ENCODE measurements at regions not wholly inside any gene's neighbourhood (a gene's known extent, or its start where the extent isn't known, plus 50 kb on each side); places are given as distances from the start of the nearest gene placed in this dataset.

GRCh38 chr2:217291259-217291658 lies 431.4 kb upstream of the TNP1 start:
- TF ChIP-seq EZH2 (IDR thresholded peaks at IDR 0.05; ENCODE audit: low read length) (no peak), CTCF (optimal IDR thresholded peaks at IDR 0.05 in 1 of 3, IDR thresholded peaks at IDR 0.05 in 1 of 3, conservative IDR thresholded peaks at IDR 0.05 in 1 of 3; ENCODE audit: extremely low read depth in 1 of 3, insufficient read depth in 2 of 3, low read length in 3 of 3) (no peak)
- DNase-seq (ENCODE audit: low read depth, low spot score) (no peak), FAIRE-seq (peak; percentile 48)
- H3K9ac ChIP-seq (ENCODE audit: control insufficient read depth, extremely low read depth, insufficient read depth, low read length): no peak overlapping the region
- H4K20me1 ChIP-seq (ENCODE audit: control insufficient read depth, extremely low read depth, insufficient read depth, low read length): no peaks in the 10 kb centered on the region
- dilution Hi-C loops (cut with MboI; ENCODE audit: extremely low pct_ligation_motif_present, low sequenced_read_pairs): no loop called here
- H3K27ac ChIP-seq (ENCODE audit: control insufficient read depth, insufficient read depth, low read length): no peak overlapping the region
- H3K27me3 ChIP-seq (ENCODE audit: control insufficient read depth, extremely low read depth, insufficient read depth, low read length): no peaks in the 10 kb centered on the region
- peaks cover 9% of the 10 kb centered on the region for H3K4me1 ChIP-seq (ENCODE audit: control insufficient read depth, extremely low read depth, insufficient read depth, low read length)
- H3K79me2 ChIP-seq (ENCODE audit: control insufficient read depth, insufficient read depth, low read length): no peaks in the 10 kb centered on the region
- no peak overlapping the region for H3K4me2 ChIP-seq (ENCODE audit: control insufficient read depth, extremely low read depth, insufficient read depth, low read depth, low read length)
- H3K4me3 ChIP-seq (ENCODE audit: control insufficient read depth in 2 of 3, extremely low read depth in 1 of 3, insufficient read depth in 2 of 3, low read depth in 1 of 3, low read length in 3 of 3): no peak overlapping the region
- no peaks in the 10 kb centered on the region for H3K36me3 ChIP-seq (ENCODE audit: control insufficient read depth in 2 of 2, extremely low read depth in 1 of 2, insufficient read depth in 2 of 2, low read length in 2 of 2)
- H2AFZ ChIP-seq (ENCODE audit: control insufficient read depth, low read length): no peak overlapping the region
- no peaks in the 10 kb centered on the region for H3K9me3 ChIP-seq (ENCODE audit: control insufficient read depth, low read depth, low read length)
- H3K9me1 ChIP-seq (ENCODE audit: control insufficient read depth, extremely low read depth, insufficient read depth, low read length): no peaks in the 10 kb centered on the region

GRCh38 chr2:217290467-217290866 lies 430.6 kb upstream of the TNP1 start:
- Histone ChIP-seq H3K79me2 (ENCODE audit: control insufficient read depth, insufficient read depth, low read length) (no peaks in the 10 kb centered on the region), H3K27me3 (ENCODE audit: control insufficient read depth, extremely low read depth, insufficient read depth, low read length) (no peaks in the 10 kb centered on the region), H3K9ac (ENCODE audit: control insufficient read depth, extremely low read depth, insufficient read depth, low read length) (no peak overlapping the region), H3K27ac (ENCODE audit: control insufficient read depth, insufficient read depth, low read length) (no peak overlapping the region), H3K36me3 (ENCODE audit: control insufficient read depth in 2 of 2, extremely low read depth in 1 of 2, insufficient read depth in 2 of 2, low read length in 2 of 2) (no peaks in the 10 kb centered on the region), H3K9me1 (ENCODE audit: control insufficient read depth, extremely low read depth, insufficient read depth, low read length) (no peaks in the 10 kb centered on the region), H4K20me1 (ENCODE audit: control insufficient read depth, extremely low read depth, insufficient read depth, low read length) (no peaks in the 10 kb centered on the region), H3K4me2 (ENCODE audit: control insufficient read depth, extremely low read depth, insufficient read depth, low read depth, low read length) (no peak overlapping the region), H2AFZ (ENCODE audit: control insufficient read depth, low read length) (no peak overlapping the region), H3K4me3 (ENCODE audit: control insufficient read depth in 2 of 3, extremely low read depth in 1 of 3, insufficient read depth in 2 of 3, low read depth in 1 of 3, low read length in 3 of 3) (no peak overlapping the region), H3K4me1 (ENCODE audit: control insufficient read depth, extremely low read depth, insufficient read depth, low read length) (peaks cover 9% of the 10 kb centered on the region), H3K9me3 (ENCODE audit: control insufficient read depth, low read depth, low read length) (no peaks in the 10 kb centered on the region)
- no peak for FAIRE-seq
- DNase-seq (ENCODE audit: low read depth, low spot score): no peak
- dilution Hi-C loops (cut with MboI; ENCODE audit: extremely low pct_ligation_motif_present, low sequenced_read_pairs): no loop called here
- TF ChIP-seq CTCF (optimal IDR thresholded peaks at IDR 0.05 in 1 of 3, IDR thresholded peaks at IDR 0.05 in 1 of 3, conservative IDR thresholded peaks at IDR 0.05 in 1 of 3; ENCODE audit: extremely low read depth in 1 of 3, insufficient read depth in 2 of 3, low read length in 3 of 3) (no peak), EZH2 (IDR thresholded peaks at IDR 0.05; ENCODE audit: low read length) (no peak)

Measured in keratinocyte (primary cell).